HL-60 (cell line): ENCODE measurements at regions not wholly inside any gene's neighbourhood (a gene's known extent, or its start where the extent isn't known, plus 50 kb on each side); places are given as distances from the start of the nearest gene placed in this dataset.

ENCODE experiments used
- CTCF ChIP-seq: IDR thresholded peaks from one replicate; pipeline ENCODE4 v1.5.1; 2011; ENCODE audit warnings: low read length, control low read depth, inconsistent platforms; ENCODE audit not compliant: insufficient read depth
- GABPA ChIP-seq: IDR thresholded peaks from 2 replicates; pipeline ENCODE4 v1.6.1; 2012; ENCODE audit warnings: low read depth
- POLR2AphosphoS5 ChIP-seq: IDR thresholded peaks from 2 replicates; pipeline ENCODE4 v1.6.1; 2012; ENCODE audit warnings: low read depth
- REST ChIP-seq: IDR thresholded peaks from 2 replicates; pipeline ENCODE4 v1.6.1; 2012; ENCODE audit warnings: low read depth; ENCODE audit not compliant: insufficient replicate concordance
- SPI1 ChIP-seq: IDR thresholded peaks from 2 replicates; pipeline ENCODE4 v1.6.1; 2012; ENCODE audit warnings: low read depth, mild to moderate bottlenecking, borderline replicate concordance

- TF ChIP-seq CTCF (no peak), POLR2AphosphoS5 (no peak), GABPA (no peak), REST (no peak), SPI1 (no peak)
These were observed 316.8 kb downstream of the TFAP2C start for GRCh38 chr20:56945901-56946300.
